ENCODE measurements at regions not wholly inside any gene's neighbourhood (a gene's known extent, or its start where the extent isn't known, plus 50 kb on each side); places are given as distances from the start of the nearest gene placed in this dataset.
"Not testable (repeated sequence)": the region's sequence is repeated elsewhere in the genome, so short reads cannot be mapped to it uniquely, and the experiment has no call there.

DNA sequence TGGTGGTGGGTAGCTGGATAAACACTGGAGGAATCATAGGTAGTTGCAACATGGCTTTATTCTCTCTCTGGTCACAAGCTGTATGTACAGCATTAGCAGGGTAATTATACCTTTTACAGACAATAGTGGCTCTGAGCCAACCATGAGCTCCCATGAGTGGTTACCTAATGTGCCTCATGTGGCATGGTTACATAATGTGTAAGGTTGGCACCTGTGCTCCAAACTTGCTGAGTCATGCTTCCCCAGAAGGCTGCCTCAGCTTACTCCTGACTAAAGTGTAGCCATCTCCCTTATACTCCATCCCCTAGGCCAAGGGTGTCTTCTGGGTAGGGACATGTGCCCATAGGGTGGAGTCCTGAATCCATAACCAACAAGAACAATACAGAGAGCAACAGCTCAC is 345.3 kb upstream of the SEMA3C start:
- no peak overlapping the region for H2AFZ ChIP-seq
- no peak overlapping the region for H3K9ac ChIP-seq
- no peak overlapping the region for H3K4me2 ChIP-seq (ENCODE audit: unreplicated experiment)
- H3K79me2 ChIP-seq (ENCODE audit: insufficient read depth), result no peaks in the 10 kb centered on the region
- no peaks in the 10 kb centered on the region for H3K36me3 ChIP-seq (ENCODE audit: low read depth)
- no peak overlapping the region for H3K4me3 ChIP-seq
- no peaks in the 10 kb centered on the region for H3K9me2 ChIP-seq (ENCODE audit: insufficient read depth)
- no peaks in the 10 kb centered on the region for H3K4me1 ChIP-seq (ENCODE audit: insufficient read depth)
- no peak for TF ChIP-seq EZH2phosphoT487 (IDR thresholded peaks at IDR 0.05; ENCODE audit: insufficient read depth, low read depth)
- no peak for TF ChIP-seq EZH2 (IDR thresholded peaks at IDR 0.05; ENCODE audit: insufficient read depth, poor library complexity, severe bottlenecking)
- H3F3A ChIP-seq (ENCODE audit: insufficient read depth), result no peaks in the 10 kb centered on the region
- no peaks in the 10 kb centered on the region for H3K9me3 ChIP-seq (ENCODE audit: low read depth)
- DNase-seq, result no peak
- H3K27ac ChIP-seq, result no peak overlapping the region
- in situ Hi-C loops (cut with MboI), result no loop called here
- no peaks in the 10 kb centered on the region for H3K27me3 ChIP-seq (replicated peaks; ENCODE audit: insufficient read depth)
- H4K20me1 ChIP-seq (ENCODE audit: insufficient read depth), result no peaks in the 10 kb centered on the region

- no peaks in the 10 kb centered on the region for H4K20me1 ChIP-seq (ENCODE audit: insufficient read depth)
- H3K27me3 ChIP-seq (replicated peaks; ENCODE audit: insufficient read depth), result no peaks in the 10 kb centered on the region
- TF ChIP-seq EZH2phosphoT487 (IDR thresholded peaks at IDR 0.05; ENCODE audit: insufficient read depth, low read depth), result no peak
- no peak for TF ChIP-seq EZH2 (IDR thresholded peaks at IDR 0.05; ENCODE audit: insufficient read depth, poor library complexity, severe bottlenecking)
- H3F3A ChIP-seq (ENCODE audit: insufficient read depth), result no peaks in the 10 kb centered on the region
- WGBS, 2 experiments (ENCODE audit: low coverage in 1 of 2, low lambda C conversion rate in 2 of 2, missing lambda C conversion rate in 2 of 2), result 89 to 91% methylated on average over 2 of the region's 2 CpGs
- no peak overlapping the region for H2AFZ ChIP-seq
- H3K9ac ChIP-seq, result no peak overlapping the region
- no peaks in the 10 kb centered on the region for H3K9me3 ChIP-seq (ENCODE audit: low read depth)
- no peak overlapping the region for H3K4me3 ChIP-seq
- no peaks in the 10 kb centered on the region for H3K79me2 ChIP-seq (ENCODE audit: insufficient read depth)
- no peak overlapping the region for H3K27ac ChIP-seq
- no peaks in the 10 kb centered on the region for H3K4me1 ChIP-seq (ENCODE audit: insufficient read depth)
- DNase-seq, result peak; percentile 26
- in situ Hi-C loops (cut with MboI), result no loop called here
- H3K36me3 ChIP-seq (ENCODE audit: low read depth), result no peaks in the 10 kb centered on the region
- no peaks in the 10 kb centered on the region for H3K9me2 ChIP-seq (ENCODE audit: insufficient read depth)
- H3K4me2 ChIP-seq (ENCODE audit: unreplicated experiment), result no peak overlapping the region
Measured at GRCh38 chr7:81260152-81260551, 341.3 kb upstream of the SEMA3C start.

- H3K9me3 ChIP-seq (ENCODE audit: low read depth), result no peaks in the 10 kb centered on the region
- no peaks in the 10 kb centered on the region for H3K27me3 ChIP-seq (replicated peaks; ENCODE audit: insufficient read depth)
- DNase-seq, result no peak
- H4K20me1 ChIP-seq (ENCODE audit: insufficient read depth), result no peaks in the 10 kb centered on the region
- no peaks in the 10 kb centered on the region for H3K4me1 ChIP-seq (ENCODE audit: insufficient read depth)
- no peaks in the 10 kb centered on the region for H3K79me2 ChIP-seq (ENCODE audit: insufficient read depth)
- H2AFZ ChIP-seq, result no peak overlapping the region
- no peak overlapping the region for H3K27ac ChIP-seq
- TF ChIP-seq EZH2phosphoT487 (IDR thresholded peaks at IDR 0.05; ENCODE audit: insufficient read depth, low read depth) (no peak), EZH2 (IDR thresholded peaks at IDR 0.05; ENCODE audit: insufficient read depth, poor library complexity, severe bottlenecking) (no peak)
- H3K4me2 ChIP-seq (ENCODE audit: unreplicated experiment), result no peak overlapping the region
- WGBS, 2 experiments (ENCODE audit: low coverage in 1 of 2, low lambda C conversion rate in 2 of 2, missing lambda C conversion rate in 2 of 2), result 84% methylated on average over 7 of the region's 7 CpGs
- H3K9me2 ChIP-seq (ENCODE audit: insufficient read depth), result no peaks in the 10 kb centered on the region
- no peaks in the 10 kb centered on the region for H3K36me3 ChIP-seq (ENCODE audit: low read depth)
- H3F3A ChIP-seq (ENCODE audit: insufficient read depth), result no peaks in the 10 kb centered on the region
- in situ Hi-C loops (cut with MboI), result no loop called here
- H3K4me3 ChIP-seq, result no peak overlapping the region
- no peak overlapping the region for H3K9ac ChIP-seq
Measured at GRCh38 chr7:81256991-81257390, 338.1 kb upstream of the SEMA3C start.

DNA sequence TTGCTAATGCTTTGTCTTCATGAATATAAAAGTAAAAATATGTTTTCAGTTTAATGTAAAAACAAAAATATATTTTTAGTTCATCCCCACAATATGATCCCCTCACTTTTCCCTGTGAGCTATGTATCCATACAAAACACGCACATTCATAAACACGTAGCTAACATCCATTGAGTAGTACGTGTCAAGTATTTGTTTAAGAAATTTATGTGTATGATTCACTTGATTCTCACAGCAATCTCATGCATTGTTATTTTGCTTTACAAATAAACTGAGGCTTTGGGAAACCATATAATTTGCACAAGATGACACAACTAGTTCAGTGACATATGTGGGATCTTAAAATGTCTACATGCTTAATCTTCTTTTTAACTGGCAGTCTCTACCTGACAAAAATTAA is 329.6 kb upstream of the SEMA3C start:
- no peak overlapping the region for H3K9ac ChIP-seq
- no peak for TF ChIP-seq EZH2phosphoT487 (IDR thresholded peaks at IDR 0.05; ENCODE audit: insufficient read depth, low read depth)
- no peak for TF ChIP-seq EZH2 (IDR thresholded peaks at IDR 0.05; ENCODE audit: insufficient read depth, poor library complexity, severe bottlenecking)
- H3K79me2 ChIP-seq (ENCODE audit: insufficient read depth), result no peaks in the 10 kb centered on the region
- H4K20me1 ChIP-seq (ENCODE audit: insufficient read depth), result no peaks in the 10 kb centered on the region
- H3K4me1 ChIP-seq (ENCODE audit: insufficient read depth), result no peaks in the 10 kb centered on the region
- H3K4me2 ChIP-seq (ENCODE audit: unreplicated experiment), result no peak overlapping the region
- H3K4me3 ChIP-seq, result no peak overlapping the region
- 78 to 84% methylated on average over 3 of the region's 3 CpGs for WGBS, 2 experiments (ENCODE audit: low coverage in 1 of 2, low lambda C conversion rate in 2 of 2, missing lambda C conversion rate in 2 of 2)
- in situ Hi-C loops (cut with MboI), result no loop called here
- H3K36me3 ChIP-seq (ENCODE audit: low read depth), result no peaks in the 10 kb centered on the region
- H2AFZ ChIP-seq, result no peak overlapping the region
- no peak overlapping the region for H3K27ac ChIP-seq
- DNase-seq, result no peak
- no peaks in the 10 kb centered on the region for H3K27me3 ChIP-seq (replicated peaks; ENCODE audit: insufficient read depth)
- no peaks in the 10 kb centered on the region for H3K9me3 ChIP-seq (ENCODE audit: low read depth)
- H3F3A ChIP-seq (ENCODE audit: insufficient read depth), result no peaks in the 10 kb centered on the region
- H3K9me2 ChIP-seq (ENCODE audit: insufficient read depth), result no peaks in the 10 kb centered on the region

DNA sequence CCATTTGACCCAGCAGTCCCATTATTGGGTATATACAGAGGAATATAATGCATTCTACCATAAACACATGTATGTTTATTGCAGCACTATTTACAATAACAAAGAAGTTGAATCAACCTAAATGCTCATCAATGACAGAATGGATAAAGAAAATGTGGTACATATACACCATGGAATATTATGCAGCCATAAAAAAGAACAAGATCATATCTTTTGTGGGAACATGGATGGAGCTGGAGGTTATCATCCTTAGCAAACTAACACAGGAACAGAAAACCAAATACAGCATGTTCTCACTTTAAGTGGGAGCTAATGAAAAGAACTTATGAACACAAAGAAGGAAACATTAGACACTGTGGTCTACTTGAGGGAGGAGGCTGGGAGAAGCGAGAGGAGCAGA is 328.5 kb upstream of the SEMA3C start:
- H3K27me3 ChIP-seq (replicated peaks; ENCODE audit: insufficient read depth); H2AFZ ChIP-seq; H3K4me2 ChIP-seq (ENCODE audit: unreplicated experiment); H4K20me1 ChIP-seq (ENCODE audit: insufficient read depth); H3K9ac ChIP-seq; H3K27ac ChIP-seq; H3K4me1 ChIP-seq (ENCODE audit: insufficient read depth); H3K79me2 ChIP-seq (ENCODE audit: insufficient read depth); H3K36me3 ChIP-seq (ENCODE audit: low read depth); DNase-seq; H3K9me2 ChIP-seq (ENCODE audit: insufficient read depth); H3K4me3 ChIP-seq; H3F3A ChIP-seq (ENCODE audit: insufficient read depth); H3K9me3 ChIP-seq (ENCODE audit: low read depth); in situ Hi-C loops (cut with MboI): not testable (repeated sequence)
- 73 to 79% methylated on average over 1 of the region's 1 CpG for WGBS, 2 experiments (ENCODE audit: low coverage in 1 of 2, low lambda C conversion rate in 2 of 2, missing lambda C conversion rate in 2 of 2)
